ENCODE measurements at regions not wholly inside any gene's neighbourhood (a gene's known extent, or its start where the extent isn't known, plus 50 kb on each side); places are given as distances from the start of the nearest gene placed in this dataset.

- Histone ChIP-seq H3K36me3 (no peaks in the 10 kb centered on the region), H3K27me3 (no peaks in the 10 kb centered on the region), H3K9me3 (no peaks in the 10 kb centered on the region), H3K4me3 (replicated peaks in 1 of 3) (no peak overlapping the region), H3K27ac (no peak overlapping the region), H3K4me1 (no peaks in the 10 kb centered on the region)
- intact Hi-C loops (cut with DNase I) = no loop called here
- 43 to 47% methylated on average over 8 of the region's 8 CpGs for WGBS, 2 donors
- no peak for DNase-seq
- TF ChIP-seq POLR2A (IDR thresholded peaks at IDR 0.05) (no peak), CTCF (IDR thresholded peaks at IDR 0.05) (no peak)
Observed at GRCh38 chr19:29399804-29400203, 126.0 kb upstream of the VSTM2B start.

DNA sequence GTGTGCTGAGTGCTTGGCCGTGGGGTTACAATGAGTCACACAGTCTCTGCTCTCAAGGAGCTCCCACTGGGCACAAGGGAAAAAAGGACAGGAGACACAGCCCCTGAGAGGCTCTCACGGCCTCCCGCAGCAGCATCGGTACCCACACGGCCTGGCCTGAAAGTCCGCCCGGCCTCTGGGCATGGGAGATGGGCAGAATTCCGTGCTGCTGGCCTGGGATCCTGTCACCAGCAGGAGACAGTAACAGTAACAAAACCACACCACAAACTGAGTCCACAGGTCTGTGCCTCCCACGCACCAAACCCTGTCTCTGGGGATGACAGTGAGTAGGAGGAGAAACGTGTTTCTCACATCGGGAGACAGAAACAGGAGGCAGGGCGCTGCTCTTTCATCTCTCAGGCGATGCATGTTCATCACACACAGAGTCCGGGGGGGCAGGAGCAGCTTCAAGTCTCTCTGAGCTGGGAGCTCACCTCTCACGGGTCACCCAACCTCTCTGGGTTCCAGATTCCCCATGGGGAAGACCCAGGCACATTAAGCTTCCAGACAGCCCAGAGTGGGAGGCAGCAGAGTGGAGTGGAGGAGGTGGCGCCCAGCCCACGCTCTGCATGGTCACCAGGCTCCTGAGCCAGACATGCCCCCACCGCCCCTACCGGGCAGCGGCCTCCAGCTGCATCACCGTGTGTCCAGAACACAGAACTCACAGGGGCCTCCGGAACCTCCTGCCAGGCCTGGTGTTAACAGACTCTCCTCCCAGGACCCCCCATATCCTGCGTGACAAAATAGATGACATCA is 124.7 kb upstream of the VSTM2B start:
- Histone ChIP-seq H3K4me1 (no peaks in the 10 kb centered on the region), H3K36me3 (no peaks in the 10 kb centered on the region), H3K9me3 (no peaks in the 10 kb centered on the region), H3K27me3 (no peaks in the 10 kb centered on the region), H3K4me3 (replicated peaks in 1 of 3) (no peak overlapping the region), H3K27ac (no peak overlapping the region)
- TF ChIP-seq CTCF (IDR thresholded peaks at IDR 0.05) = no peak
- no peak for TF ChIP-seq POLR2A (IDR thresholded peaks at IDR 0.05)
- 69 to 81% methylated on average over 17 to 22 of the region's 23 CpGs for WGBS, 2 donors
- intact Hi-C loops (cut with DNase I) = no loop called here
- DNase-seq = no peak

DNA sequence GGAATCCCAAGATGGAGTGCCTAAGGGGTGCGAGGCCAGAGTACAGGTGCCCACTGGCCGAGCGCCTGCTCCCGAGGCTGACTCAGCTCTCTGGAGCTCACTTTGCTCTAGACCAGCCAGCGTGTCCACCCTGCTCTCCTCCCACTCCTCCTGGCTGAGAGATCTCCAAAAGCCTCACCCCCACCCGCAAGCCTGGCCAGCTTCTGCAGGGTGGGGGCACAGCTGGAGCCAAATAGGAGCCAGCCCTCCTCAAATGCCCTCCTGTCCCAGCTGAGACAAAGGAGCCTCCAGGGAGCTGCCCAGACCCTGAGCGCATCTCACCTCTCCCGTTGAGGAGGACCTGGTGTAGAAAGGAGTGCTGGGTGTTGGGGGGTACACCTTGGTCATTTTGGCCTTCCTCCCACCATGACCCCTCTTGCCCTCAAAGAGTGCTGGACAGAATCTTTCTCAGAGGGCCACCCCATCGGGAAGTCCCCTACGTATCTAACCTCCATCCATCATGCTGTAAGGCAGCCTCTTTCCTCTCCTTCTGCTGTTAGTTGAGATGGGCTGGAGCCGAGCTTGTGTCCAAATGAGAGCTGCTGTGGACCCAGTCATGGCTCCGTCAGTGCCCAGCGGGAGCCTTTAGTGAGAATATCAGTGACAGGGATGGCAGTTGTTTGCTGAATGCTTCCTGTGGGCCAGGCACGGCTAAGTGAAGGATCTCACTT is 123.9 kb upstream of the VSTM2B start:
- Histone ChIP-seq H3K4me3 (replicated peaks in 1 of 3) (no peak overlapping the region), H3K9me3 (no peaks in the 10 kb centered on the region), H3K36me3 (no peaks in the 10 kb centered on the region), H3K27me3 (no peaks in the 10 kb centered on the region), H3K27ac (no peak overlapping the region), H3K4me1 (no peaks in the 10 kb centered on the region)
- WGBS, 2 donors = 63 to 75% methylated on average over 11 to 14 of the region's 14 CpGs
- TF ChIP-seq CTCF (IDR thresholded peaks at IDR 0.05) (no peak), POLR2A (IDR thresholded peaks at IDR 0.05) (no peak)
- no peak for DNase-seq
- intact Hi-C loops (cut with DNase I) = no loop called here

DNA sequence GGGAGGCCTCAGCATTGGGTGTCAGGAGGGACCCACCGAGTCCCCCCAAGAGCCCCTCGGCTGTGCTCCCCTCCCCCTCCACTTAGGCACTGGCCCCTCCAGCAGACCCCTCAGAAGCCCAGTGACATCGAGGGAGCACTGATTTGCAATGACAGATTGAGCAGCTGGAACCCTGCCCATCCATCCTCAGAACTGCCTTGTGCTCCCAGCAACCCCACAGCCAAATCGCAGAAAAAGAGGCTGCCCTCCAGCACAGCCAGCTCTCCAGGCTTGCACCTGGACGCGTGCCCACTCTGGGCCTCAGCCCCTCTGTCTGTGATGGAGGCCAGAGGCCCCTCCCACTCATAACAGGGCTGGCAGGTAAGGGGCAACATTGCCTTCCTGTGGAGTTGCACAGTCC is 123.2 kb upstream of the VSTM2B start:
- no peak overlapping the region for H3K4me3 ChIP-seq (replicated peaks in 1 of 3)
- intact Hi-C loops (cut with DNase I) = no loop called here
- WGBS, 2 donors = 64 to 84% methylated on average over 3 to 6 of the region's 6 CpGs
- no peak overlapping the region for H3K27ac ChIP-seq
- DNase-seq = no peak
- H3K9me3 ChIP-seq = no peaks in the 10 kb centered on the region
- no peak for TF ChIP-seq CTCF (IDR thresholded peaks at IDR 0.05)
- TF ChIP-seq POLR2A (IDR thresholded peaks at IDR 0.05) = no peak
- H3K4me1 ChIP-seq = no peaks in the 10 kb centered on the region
- H3K27me3 ChIP-seq = no peaks in the 10 kb centered on the region
- no peaks in the 10 kb centered on the region for H3K36me3 ChIP-seq

- H3K36me3 ChIP-seq = no peaks in the 10 kb centered on the region
- no peak for DNase-seq
- intact Hi-C loops (cut with DNase I) = no loop called here
- H3K4me1 ChIP-seq = no peaks in the 10 kb centered on the region
- H3K27ac ChIP-seq = no peak overlapping the region
- TF ChIP-seq POLR2A (IDR thresholded peaks at IDR 0.05) = no peak
- no peak for TF ChIP-seq CTCF (IDR thresholded peaks at IDR 0.05)
- WGBS, 2 donors = 79 to 90% methylated on average over 8 of the region's 8 CpGs
- H3K4me3 ChIP-seq (replicated peaks in 1 of 3) = no peak overlapping the region
- H3K9me3 ChIP-seq = no peaks in the 10 kb centered on the region
- H3K27me3 ChIP-seq = no peaks in the 10 kb centered on the region
Observed at GRCh38 chr19:29404015-29404414, 121.8 kb upstream of the VSTM2B start.
